Islet precursor cell (in vitro differentiated cells): ENCODE measurements at regions not wholly inside any gene's neighbourhood (a gene's known extent, or its start where the extent isn't known, plus 50 kb on each side); places are given as distances from the start of the nearest gene placed in this dataset.

ENCODE experiments used
- DNase-seq: peaks from one replicate; pipeline ENCODE4 v3.0.0-alpha.2; 2018

DNA sequence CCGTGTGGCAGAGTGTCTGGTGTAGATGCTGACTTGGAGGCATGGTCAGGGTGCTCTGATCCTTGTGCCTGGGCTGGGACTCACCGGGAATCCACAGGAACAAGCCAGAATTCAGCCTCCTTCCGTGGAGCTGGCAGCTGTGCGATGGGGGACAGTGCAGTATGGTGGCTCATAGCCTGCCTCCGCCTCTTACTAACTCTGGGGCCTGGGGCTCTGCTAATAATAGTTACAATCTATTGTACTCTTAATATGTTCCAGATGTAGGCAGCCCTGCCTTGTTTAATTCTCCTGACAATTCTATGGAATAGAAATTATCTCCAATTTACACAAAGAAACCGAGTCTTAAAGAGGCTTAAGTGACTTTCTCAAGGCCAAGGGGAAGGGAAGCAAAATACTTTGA lies 77.6 kb downstream of the PCDH1 start:
- DNase-seq = no peak

DNA sequence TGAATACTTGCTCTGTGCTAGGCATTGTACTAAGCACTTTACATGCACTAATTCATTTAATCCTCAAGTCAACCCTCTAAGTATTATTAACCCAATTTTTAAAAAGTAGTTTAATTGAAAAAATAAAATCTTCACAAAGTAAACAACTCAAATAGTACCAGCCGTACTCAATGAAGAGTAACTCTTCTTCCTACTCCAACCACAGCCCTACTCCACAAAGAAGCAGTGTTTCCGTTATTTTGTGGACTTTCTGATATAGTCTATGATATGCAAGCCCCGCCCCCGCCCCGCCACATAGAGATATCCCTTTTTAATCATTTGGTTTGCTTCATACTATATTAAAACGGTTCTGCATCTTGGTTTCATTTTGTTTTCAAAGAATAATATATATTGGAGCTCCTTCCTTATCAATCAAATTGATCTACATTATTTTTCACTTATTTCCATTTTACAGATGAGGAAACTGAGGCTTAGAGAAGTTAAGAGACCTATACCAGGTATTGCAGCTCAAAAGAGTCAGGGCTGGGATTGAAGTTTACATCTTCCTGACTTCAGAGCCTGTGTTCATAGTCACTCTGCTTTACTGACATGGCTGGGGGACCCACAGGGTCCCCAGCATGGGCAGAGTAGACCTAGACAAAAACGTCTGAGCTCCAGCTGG lies 78.6 kb downstream of the PCDH1 start:
- DNase-seq = no peak

DNA sequence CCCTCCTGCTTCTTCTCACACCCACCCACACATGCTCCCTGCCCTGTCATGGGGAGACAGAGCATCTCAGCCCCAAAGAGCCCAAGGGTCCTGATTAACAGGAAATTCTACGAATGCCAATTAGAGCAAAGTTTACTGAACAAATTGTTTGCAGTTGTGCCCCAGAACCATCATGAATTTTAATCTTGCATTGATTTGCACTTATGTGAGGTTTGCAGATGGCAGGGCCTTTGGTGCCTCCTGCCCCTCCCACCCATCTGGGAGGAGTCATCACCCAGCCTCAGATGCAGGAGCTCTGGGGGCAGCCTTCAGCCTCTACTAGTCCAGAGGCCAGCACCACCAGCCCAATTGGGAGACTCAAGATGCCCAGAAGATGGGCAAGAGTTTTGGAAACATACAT lies 80.8 kb downstream of the PCDH1 start:
- DNase-seq = no peak

DNA sequence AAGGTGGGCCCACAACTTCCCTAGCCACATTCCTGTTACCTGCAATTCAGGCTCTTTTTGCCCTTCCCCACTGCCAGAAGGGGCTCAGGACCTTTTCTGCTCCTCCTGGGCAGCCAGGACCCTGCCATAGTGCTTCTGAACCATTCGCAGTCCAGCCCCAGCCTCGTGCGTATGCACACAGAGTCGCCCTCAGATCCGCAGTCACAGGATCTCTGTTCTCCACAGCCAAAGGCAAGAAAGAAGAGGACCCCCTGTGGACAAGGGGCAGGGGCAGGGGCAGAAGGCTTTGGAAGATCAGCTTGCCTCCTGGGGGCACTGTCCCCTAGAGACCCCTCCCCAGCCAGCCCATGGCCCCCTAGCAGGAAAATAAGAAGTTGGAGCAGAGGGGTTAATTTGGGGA lies 82.8 kb downstream of the PCDH1 start:
- no peak for DNase-seq

DNA sequence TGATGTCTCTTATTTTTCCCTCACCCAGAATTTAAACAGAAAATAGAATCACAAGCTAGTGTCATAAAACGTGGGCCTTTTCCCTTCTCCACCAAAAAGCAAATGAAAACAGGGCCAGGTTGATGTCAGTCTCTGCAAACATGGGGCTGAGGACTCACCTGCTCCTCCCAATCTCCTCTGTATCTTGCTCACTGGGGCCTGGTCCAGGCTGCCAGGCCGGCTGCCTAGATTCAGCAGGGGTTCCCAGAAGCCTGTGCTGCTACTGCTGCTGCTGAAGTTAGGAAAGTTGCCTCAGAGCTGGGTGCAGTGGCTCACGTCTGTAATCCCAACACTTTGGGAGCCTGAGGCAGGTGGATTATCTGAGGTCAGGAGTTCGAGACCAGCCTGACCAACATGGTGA lies 84.3 kb downstream of the PCDH1 start:
- DNase-seq = no peak

DNA sequence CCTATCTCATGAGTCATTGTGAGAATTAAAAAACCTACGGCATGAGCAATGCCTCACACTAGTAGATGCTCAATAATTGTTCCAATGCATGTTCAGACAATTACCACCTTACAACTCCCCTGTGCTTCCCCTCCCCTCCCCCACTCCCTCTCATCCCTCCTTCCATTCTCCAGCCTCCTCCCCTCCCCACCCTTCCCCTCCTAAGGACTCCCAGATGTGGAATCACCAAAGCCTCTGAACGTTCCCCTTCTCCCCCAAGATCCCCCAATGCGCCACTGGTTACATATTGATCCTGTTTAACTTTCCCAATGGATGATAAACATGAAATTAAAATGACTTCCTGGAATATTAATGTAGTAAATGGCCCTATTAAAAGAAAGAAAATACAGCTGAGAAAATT lies 84.8 kb downstream of the PCDH1 start:
- DNase-seq = no peak

DNA sequence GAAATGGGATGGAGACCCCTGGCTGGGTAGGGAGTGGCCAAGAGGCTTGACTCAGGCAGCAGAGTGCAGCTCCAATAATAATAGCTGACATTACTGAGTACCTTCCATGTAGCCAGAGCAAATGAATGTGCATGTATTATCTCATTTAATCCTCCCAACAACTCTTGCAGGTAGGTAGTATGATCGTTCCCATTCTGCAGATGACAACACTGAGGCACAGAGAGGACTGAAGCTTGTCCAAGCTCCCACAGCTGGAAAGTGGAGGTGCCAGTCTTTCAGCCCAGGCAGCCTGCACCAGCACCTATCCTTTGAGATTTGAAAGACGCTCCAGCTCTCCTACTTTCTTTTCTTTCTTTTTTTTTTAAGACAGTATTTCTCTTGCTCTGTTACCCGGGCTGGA lies 87.6 kb downstream of the PCDH1 start:
- DNase-seq = no peak

DNA sequence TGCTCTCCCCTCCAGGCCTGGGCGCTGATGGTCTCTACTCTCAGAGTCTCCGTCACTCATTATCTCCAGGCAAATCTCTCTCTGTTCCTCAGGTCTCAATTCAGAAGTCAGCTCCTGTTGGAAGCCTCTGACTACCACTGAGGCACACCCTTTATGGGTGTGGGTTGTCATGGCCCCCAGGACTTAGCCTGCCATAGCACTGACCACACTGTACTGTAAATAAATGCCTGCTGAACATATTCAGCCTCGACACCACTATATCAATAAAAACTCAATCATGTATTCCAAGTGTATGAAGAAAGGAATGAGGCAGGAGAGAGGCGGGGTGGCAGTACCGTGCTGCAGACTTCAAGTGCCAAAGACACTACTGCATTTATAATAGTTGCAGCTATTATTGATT lies 88.9 kb downstream of the PCDH1 start:
- DNase-seq = no peak

DNA sequence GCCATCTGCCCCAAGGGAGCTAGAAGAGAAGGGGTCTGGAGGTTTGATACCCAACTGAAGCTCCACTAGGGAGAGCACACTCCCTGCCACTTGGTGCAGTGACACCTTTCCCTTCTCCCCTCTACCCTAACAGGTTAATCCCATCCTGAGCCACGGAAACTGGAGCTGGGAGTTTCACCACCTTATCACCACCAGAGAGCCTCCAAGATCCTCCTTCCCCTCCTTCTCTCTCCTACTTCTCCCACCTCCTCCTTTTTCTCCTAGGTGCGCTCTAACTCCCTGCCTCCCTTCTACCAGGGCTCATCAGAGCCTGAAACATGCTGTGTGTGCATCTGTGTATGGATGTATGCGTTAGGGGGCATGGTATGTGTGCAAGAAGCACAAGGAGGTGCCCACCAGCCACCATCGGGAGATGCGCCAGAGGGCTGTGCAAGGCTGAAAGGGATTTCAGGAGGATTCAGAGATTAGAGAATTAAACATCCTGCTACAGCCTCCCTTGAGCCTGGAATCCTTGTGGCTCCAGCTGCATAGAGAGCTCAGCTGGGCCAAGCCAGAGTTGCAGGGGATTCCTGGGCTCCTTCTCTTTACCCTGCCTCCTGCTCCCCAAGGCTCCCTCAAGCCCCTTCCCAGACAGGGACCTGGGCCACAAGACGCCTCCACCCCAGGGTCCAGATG lies 89.8 kb downstream of the PCDH1 start:
- no peak for DNase-seq

DNA sequence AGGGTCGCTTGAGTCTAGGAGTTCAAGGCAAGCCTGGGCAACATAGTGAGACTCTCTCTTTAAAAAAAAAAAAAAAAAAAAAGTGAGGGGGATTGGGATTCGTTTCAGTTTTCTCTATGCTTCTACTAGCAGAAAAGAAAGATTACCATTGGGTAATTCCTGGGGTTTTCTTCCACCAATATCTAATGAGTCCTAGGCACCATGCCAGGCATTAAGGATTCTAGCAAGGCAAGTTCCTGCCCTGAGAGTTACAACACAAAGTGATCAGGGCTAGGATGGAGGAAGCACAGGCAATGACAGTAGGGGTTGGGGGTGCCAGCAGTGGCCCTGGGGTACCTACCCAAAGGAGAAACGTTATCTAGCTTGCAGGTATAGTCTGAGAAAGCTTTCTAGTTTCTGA lies 90.8 kb downstream of the PCDH1 start:
- no peak for DNase-seq

DNA sequence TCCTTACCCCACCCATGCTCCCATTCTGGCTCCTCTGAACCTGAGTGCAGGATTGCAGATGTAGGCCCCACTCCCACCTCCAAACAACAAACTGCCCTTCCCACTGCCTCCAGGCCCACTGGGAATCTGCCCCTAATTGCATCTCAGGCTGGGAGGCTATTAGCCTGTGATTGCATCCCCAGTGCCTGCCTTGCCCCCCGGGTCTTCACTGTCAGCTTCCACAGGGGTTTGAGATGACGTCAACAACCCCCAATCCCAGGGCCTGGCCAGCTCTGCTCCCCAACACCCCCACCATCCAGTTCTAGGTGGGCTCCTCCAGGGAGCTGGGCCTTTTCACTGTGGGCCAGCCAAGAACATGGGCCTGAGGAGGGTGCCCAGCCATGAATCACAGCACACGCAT lies 91.5 kb downstream of the PCDH1 start:
- no peak for DNase-seq

DNA sequence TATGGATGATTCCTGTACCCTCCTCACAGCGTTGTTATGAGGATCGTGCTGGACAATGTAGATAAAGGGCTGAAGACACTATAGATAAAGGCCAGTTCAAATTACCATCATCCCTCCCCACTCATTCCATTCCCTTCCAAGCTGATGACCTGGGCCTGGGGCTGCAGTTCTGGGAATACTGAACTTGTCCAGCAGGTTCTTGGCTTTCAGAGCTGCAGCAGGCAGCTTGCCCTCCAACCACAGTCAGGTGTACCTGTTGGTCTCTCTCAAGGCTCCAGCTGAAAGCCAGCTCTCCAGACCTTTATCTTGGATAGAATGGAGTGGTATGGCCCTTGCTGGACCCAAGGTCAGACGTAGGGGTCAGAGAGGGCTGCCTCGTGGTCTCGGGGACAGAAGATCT lies 92.5 kb downstream of the PCDH1 start:
- DNase-seq = peak; percentile 89

DNA sequence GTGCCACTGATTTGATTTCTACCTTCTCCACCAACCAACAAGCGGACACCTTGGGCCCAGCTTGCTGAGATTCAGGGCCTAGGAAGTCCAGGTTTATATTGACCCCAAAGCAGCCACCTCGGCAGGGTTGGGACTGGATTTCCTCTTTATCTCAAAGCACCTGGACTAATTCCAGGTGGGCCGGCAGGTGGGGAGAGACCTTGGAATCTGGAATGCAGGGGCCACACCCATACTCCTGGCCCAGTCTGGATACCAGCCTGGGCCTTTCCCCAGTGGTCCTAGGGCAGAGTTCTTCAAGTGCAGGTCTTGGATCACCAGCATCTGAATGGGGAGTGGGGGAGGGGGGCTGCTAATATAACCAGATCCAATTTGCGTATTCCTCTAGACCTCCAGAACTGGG lies 93.1 kb downstream of the PCDH1 start:
- DNase-seq = no peak

DNA sequence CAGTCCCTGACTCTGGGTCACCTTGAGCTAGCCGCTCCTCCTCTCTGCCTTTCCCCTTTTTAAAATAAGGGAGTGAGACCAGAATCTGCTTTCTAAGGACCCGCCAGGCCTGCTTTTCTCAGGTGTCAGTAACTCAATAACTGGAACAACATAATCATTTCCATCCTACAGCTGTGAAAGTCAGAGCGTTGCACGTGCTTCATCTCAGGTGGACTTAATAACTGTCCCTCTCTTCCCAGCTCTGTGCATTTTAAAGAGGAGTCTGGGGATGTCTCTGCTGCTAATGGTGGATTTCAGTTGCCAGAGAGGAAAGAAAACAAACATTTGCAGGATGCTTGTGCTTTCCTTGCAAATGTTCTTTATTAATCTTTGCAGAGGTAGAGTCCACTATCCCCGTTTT lies 93.7 kb downstream of the PCDH1 start:
- DNase-seq = no peak

DNA sequence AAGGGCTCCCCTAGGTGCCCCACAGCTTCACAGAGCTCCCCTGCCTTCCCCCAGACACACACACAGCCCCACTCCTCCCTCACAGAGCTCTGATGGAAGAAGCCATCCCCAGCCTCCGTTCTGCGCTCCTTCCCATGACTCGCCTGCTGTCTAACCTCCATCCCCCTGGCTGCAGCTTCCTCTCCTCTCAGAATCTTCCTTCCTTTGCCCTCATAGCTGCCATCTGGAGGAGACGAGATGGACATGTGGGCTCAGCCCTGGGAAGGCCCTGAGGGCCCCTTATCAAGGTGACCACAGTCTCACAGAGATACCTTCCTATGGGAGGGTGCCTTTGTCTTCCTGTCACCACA lies 94.3 kb downstream of the PCDH1 start:
- peak; percentile 66 for DNase-seq

DNA sequence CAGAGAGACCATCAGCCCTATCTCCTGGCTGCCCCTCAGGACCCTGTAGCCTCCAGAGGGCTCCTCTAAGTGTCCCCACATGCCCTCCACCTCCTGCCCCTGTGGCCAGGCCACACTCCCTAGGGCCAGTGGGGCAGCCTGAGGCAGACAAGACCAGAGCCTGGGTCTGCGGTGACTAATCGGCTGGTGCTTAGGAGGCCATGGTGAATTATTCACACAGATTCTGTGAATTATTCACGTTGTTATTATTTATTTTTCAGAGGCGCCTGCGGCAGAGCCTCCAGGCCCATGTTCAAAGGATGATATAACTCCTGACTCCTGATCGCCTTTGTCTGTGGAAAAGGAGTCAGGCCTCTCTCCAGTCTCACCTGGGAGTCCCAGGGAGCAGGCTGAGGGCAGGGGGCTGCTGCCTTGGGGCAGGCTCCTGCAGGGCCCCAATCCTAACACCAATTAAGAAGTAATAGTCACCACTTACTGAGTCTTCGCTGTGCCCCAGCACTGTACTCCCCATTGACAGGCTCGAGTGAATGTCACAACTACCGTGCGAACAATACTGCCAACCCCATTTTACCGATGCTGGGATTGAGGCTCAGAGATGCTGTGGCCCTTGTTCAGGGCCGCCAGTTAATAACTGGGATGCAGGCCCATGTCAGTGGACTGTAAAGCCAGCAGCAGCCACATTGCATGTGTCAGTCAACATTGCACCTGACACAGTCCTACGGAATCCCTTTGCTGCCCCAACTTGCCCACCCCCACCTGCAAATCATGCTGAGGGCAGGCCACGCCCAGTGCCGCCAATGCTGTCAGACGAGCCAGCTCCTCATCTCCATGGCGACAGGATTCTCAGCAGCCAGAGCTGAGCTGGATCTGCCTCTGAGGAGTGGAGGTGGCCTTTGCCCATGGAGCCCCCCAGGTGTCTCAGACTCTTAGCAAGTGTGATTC lies 94.9 kb downstream of the PCDH1 start:
- DNase-seq = peak; percentile 72

DNA sequence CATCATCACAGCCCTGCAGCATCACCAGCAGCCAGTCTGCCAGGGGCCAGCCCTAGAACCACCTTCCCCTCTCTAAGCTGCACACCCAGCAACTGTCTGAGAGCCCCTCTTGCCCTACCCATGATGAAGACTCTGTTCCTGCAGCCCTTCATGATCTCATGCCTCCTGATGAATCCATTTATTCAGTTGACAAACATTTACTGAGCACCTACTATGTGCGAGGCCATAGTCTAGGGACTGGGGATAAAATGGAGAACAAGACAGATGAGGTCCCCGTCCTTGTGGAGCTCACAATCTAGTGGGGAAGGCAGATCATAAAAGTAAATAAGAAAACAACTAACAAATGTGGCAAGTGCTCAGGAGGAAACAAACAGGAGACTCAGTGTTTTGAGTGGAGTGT lies 96.3 kb downstream of the PCDH1 start:
- DNase-seq = no peak

DNA sequence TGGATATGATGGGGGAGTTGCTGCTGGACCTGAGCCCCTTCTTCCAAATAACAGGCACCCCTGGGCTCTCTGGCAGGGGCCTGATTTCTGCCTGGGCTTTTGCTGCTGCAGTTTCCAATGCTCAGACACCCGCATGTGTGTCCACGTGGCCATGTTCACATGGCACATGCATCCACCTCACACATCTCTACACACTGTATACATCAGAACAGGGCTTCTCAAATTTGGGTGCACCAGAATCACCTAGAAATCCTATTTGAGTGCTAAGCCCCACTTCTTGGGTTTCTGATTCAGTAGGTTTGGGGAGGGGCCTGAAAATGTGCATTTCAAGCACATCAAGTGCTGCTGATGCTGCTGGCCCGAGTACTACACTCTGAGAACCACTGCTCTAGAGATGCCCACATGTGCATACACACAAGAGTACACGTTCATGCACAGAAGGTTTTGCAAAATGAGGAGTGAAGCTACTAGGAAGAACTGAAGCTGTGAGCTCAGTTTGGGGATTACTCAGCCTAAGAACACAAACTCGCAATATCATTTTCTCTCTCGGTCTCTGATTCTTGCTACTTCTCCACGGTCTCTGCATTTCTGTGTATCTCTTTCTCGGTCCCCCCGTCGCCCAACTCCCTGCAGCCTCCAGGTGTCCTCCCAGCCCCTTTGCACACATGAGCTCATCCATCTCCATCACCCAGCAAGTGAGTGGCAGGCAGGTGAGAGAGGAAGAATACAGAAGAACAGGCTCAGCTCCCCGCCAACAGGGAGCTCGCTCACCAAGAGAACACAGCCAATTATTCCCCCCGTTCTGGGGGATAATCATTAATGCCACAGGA lies 97.0 kb downstream of the PCDH1 start:
- DNase-seq = no peak

DNA sequence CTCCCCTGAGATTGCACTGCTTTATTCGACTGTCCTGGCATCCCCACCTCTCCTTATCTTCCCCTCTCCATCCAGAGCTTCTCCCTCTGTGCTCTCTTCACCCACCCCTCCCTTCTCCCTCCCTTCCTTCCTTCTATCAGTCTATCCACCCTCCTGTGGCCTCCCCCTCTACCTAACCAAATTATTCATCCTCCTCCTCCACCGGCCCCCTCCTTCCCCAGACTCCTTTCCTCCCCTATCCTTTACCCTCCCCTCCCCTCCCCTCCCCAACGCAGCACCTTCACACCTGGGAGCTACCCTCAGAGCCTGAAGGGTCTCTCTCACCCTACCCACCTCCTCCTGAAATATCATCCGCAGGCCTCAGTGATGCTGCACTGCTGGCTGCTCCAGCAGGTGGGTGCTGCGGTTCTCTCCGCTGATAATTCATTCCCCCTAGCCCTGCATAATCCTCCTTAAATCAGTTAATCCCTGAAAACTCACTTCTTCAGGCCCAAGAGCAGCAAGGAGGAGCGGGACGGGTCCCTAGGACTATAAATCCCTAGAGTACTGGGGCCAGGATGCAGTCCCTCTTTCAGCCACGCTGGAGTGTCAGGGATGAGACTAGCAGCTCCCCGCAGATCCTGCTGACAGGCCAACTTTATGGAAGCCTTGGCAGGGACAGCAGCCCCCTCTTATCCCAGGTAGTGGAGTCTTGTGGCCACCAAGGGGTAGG lies 97.8 kb downstream of the PCDH1 start:
- no peak for DNase-seq

DNA sequence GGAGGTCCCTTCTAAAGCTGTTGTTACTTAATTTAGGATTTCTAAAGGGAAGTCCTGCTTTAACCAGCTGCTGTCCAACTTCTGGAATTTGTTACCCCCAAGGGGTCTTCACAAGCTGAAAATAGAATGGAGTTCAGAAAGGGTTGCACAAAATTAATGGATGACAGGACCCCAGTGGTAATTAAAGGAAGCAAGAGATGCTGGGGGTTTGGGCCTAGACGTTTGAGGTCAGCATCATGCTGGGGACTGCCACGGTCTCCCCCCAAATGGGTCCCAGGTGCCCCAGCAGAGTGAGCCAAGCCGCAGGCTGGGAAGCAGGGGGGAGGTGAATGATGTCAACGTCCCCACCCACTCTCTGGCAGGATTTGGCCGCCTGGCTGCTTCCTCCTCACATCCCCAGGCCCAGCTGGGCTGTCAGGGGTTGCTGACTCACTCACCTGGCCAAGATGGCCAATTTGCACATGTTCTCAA lies 97.5 kb upstream of the ARAP3 start:
- no peak for DNase-seq

DNA sequence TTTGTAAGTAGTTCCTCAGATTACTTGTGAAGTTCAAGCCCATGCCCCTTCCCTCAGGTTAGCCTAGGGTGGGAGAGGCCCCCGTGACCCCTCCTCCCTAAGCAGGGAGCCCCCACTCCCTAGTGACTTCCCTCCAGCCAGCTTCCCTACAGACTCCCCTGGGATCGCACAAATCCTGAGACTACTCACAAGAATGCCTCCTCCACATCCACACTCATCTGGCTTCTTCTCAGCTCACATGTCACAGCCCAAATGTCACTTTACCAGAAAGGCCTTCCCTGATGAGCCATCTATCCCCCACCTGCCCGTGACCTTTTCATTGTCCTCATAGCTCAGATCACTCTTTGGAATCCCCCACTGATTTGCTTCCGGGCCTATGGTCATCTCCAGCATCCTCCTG lies 96.7 kb upstream of the ARAP3 start:
- no peak for DNase-seq

DNA sequence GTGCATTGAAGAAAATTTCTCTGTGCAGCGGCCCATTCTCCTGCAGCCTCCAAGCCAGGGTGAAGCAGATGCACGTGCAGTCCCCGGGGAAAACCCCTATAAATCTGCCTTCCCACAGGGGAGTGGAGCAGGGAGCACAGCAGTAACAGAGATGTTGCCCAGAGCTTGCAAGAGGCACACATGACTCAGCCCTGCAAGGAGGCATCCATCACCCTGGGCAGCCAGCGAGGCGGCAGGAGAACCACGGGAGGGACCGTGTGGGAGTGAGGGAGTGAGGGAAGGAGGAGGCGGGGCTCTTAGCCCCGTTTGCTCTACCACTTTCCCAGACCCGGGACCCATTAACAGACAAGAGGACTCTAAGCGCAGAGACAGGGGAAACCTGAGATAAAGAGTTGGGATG lies 96.2 kb upstream of the ARAP3 start:
- peak; percentile 88 for DNase-seq
